Right lung (tissue), 2 donors: ENCODE measurements at regions not wholly inside any gene's neighbourhood (a gene's known extent, or its start where the extent isn't known, plus 50 kb on each side); places are given as distances from the start of the nearest gene placed in this dataset.
A peak's percentile ranks its signal among the peaks of the same experiment; 100 is the strongest.

Experiments used
- DNase-seq, 2 donors: peaks; one replicate each; pipeline ENCODE4 v3.0.0-alpha.2; 2013

- no peak for DNase-seq
Measured at GRCh38 chr1:3954170-3955169, 54.4 kb upstream of the C1orf174 start.

GRCh38 chr1:3955196-3955772 lies 55.2 kb upstream of the C1orf174 start:
- no peak for DNase-seq

DNA sequence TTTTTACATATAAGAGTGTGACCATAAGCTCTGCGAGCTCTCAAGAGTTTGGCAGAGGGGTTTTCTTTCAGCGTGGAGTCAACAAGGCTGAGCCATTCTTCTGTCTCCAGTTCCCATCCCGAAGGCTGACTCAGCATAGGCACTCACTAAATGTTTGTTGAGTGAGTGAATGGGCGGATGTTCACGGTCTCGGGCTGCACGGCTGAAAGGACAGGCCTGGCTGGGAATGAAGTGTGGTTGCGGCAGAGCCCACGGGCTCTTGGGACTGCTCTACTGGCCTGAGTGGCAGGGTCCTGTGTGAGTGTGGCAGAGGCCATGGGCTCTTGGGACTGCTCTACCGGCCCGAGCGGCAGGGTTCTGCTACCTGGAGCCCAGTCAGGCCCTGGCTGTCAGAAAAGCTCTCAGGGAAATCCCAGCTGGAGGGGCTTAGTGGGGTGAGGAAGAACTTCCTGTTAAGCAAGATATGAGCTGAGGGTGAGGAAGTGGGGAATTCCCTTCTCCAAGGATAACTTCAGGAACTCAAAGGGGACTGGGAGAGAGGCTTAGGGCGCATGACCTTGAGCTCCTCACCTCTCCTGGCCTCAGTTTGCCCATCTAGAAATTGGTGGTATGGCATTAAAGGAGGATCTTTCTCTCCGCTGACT lies 56.6 kb upstream of the C1orf174 start:
- no peak for DNase-seq

GRCh38 chr1:3959361-3959760 lies 59.3 kb upstream of the C1orf174 start:
- no peak for DNase-seq

- DNase-seq = no peak
Measured at GRCh38 chr1:3963554-3963953, 63.5 kb upstream of the C1orf174 start.

DNA sequence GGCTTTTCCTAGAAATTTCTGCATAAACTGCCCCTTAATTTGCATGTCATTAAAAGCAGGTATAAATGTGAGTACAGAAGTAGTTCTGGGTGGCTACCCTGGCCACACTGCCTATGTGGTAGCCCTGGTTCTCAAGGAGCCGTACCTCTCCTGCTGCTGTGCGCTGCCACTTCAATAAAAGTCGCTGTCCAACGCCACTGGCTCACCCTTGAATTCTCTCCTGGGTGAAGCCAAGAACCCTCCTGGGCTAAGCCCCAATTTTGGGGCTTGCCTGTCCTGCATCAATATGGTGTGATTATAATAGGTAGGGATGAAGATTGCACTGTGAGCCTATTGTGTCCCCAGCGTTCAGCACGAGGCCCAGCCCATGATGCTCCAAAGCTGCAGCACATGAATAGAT lies 65.6 kb upstream of the C1orf174 start:
- DNase-seq = no peak

DNA sequence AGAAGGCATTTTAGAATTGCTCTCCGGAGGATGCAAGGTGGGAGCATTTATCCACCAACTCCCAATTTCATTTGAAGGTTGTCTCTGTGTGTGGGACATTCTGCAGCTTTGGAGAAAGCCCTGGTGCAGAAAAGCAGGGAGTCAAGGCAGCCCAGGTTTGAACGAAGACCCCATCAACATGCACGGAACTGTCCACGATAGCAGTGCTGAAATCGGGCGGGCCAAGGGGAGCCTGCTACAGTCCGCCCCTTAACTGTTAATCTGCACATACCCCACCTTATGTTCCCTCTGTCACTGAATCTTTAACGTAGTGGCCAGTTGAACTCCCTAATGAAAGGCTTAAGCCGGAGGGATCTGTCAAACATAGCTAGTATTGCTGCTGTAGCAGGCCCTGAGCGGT lies 68.8 kb upstream of the C1orf174 start:
- DNase-seq = no peak

DNA sequence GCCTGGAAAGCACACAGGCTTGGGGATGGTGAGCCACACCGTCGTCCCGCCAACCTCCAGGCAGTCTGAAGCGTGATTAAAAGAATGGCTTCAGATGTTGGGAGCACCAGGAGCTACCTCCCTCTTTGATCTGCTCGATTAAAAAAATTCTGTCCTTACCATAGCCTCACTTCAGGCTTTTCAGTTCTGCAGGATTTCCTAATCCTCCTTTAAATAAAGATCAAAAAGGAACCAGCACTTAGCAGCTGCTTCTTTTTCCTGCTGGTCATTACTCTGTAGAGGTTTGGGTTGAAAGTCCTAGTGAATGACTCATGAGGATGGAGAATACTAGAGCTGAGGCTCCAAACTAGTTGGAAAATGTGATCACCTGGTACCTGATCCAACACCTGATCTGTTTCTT lies 71.9 kb upstream of the C1orf174 start:
- no peak for DNase-seq

DNA sequence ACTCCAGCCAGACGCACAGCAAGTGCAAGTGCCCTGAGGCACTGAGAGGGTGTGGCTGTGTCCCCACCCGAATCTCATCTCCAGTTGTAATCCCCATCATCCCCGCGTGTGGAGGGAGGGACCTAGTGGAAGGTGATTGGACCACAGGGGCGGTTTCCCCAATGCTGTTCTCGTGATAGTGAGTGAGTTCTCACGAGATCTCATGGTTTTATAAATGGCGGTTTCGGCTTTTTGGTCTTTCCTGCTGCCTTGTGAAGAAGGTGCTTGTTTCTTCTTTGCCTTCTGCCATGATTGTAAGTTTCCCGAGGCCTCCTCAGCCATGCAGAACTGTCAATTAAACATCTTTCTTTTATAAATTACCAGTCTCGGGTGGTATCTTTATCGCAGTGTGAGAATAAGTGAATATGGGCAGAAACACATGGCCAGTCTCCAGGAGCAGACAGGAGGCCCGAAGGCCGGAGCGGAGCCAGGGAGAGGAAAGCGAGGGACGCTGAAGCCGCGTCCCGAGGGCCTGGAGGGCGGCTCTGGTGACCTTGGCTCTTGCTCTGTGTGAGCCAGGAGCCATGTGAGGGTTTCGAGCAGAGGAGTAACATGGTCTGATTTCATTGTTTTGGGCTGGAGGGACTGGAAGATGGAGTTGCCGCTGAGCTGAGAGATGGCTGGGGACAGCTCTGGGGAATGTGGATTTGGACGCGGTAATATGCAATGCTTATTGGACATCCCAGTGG lies 76.0 kb upstream of the C1orf174 start:
- no peak for DNase-seq

DNA sequence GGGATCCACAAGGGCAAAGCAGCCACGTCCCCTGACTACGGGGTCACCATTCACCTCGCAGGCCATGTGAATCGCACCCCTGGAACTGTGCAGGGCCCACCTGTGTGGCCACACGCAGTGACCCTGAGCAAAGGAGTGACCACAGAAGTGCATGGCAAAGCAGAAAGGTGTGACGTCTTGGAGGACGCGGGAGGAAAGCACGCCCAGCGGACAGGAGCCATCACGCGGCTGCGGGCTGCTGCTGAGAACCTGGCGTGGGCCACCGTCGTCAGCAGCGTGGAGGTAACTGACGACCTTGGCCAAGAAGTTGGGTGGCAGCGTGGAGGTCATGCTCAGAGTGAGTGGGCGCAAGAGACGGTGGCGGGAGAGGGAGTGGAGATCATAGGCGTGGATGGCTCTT lies 76.7 kb upstream of the C1orf174 start:
- no peak for DNase-seq

- no peak for DNase-seq
Measured at GRCh38 chr1:3978196-3978989, 78.3 kb upstream of the C1orf174 start.

- DNase-seq = peak; percentile 8 to 15
Measured at GRCh38 chr1:3978990-3979325, 78.9 kb upstream of the C1orf174 start.

DNA sequence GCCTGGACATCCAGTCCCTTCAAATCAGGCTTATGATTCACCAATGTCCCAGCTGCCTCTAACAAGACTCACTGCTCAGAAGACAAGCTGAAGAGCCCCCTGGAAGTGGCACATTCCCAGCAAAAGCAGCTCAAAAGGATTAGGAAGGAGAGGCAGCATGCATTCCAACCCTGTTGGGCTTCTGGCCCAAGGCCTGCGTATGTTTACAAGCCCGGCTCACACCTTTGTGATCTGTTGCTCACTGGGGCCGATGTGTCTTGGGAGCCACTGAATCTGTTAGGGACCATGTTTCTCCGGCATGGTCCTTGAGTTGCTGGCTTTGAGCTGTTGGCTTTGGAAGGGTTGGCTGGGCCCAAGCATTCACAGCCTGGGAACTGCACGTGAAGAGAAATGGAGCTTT lies 81.2 kb upstream of the C1orf174 start:
- DNase-seq = no peak

DNA sequence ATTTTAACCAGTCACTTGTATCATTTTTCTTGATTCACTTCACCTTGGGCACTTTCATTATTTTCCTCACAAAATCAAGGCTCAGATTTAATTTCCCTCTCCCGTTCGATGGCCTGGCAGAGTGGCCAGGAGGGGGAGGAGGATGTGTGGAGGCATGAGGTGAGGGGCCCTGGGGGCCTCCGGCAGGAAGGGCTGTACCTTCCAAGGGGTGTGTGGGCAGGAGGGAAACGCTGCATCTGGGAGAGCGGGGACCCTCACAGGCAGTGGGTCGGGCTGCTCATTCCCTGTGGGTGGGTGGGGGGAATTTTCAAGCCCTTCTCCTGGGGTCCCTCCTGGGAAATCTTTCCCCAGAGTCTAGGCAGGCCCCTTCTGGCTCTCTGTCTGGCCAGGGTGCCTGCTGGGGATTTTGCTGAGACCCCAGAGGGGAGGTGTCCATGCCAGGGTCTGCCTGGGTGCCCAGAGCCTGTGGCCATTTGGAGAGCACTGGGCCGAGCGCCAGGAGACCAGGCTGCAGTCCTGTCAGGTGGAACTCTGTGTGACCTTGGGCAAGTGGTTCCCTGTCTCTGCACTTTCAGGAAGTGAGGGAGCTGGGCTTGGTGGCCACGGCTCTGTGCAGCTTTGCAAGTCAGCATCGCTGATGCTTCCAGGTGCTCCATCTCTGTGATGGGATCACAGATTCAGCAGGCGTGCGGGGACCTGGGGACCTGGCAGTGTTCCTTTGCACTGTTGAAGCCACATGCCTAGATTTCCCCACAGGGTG lies 81.9 kb upstream of the C1orf174 start:
- DNase-seq = no peak

DNA sequence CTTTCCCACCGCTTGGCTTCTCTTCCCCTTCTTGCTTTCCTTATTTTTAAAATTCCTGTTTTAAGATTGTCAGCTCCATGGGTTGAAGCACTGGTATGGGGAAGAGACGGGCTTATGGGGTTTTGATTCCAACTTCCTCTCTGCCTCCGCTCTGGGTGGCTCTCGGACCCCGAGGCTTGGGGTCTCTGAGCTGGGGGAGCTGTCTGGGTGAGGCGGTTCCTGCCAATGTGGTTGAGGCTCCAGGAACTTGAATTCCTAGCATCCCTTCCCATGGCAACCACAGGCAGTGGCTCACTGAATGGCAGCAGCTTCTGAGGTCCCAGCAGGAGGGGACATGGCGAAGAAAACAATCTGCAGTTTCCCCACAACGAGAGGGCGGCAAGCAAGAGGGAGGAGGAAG lies 83.1 kb upstream of the C1orf174 start:
- no peak for DNase-seq

DNA sequence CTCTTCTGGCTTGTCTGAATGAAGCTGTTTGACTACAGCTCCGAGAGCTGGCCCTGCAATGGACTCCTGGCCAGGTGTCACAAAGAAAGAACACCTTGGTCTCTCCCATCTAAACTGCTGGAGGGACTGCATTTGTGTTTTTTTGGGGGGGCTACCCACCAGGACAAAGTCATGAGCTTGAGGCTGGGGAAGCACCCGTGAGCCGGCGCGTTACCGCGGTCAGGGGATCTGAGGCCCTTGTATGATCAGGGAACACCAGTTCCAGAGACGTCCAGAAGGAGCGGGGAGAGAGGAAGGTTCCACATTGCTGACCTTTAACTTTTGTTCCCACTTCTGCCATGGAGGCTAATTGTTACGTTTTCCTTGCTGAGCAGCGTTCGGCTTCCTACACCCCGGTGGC lies 84.5 kb upstream of the C1orf174 start:
- no peak for DNase-seq

GRCh38 chr1:3986686-3987218 lies 86.7 kb upstream of the C1orf174 start:
- DNase-seq = no peak

- DNase-seq = no peak
Measured at GRCh38 chr1:3987669-3988235, 87.7 kb upstream of the C1orf174 start.

GRCh38 chr1:3988431-3988830 lies 88.4 kb upstream of the C1orf174 start:
- no peak for DNase-seq

- no peak for DNase-seq
Measured at GRCh38 chr1:3989465-3989864, 89.4 kb upstream of the C1orf174 start.
